ENCODE measurements at regions not wholly inside any gene's neighbourhood (a gene's known extent, or its start where the extent isn't known, plus 50 kb on each side); places are given as distances from the start of the nearest gene placed in this dataset.

DNA sequence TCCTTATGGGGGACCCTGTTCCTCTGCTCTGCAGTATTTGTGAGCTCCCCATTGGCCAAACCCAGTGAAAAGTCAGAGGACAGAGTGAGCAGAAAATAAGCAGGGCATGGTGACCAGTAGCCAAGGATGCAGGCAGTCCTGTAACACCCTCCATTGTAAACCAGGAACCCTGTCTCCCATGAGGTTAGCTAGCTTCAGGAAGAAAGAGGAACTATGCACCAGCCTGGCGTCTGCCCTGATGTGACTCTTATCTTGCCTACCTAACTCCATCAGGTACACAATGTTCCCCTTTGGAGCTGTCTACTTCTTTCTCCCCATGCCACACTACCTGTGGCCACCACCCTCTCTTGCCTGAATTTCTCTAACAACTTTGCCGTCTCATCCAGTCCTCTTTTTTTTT is 119.2 kb downstream of the LRIG2 start:
- TF ChIP-seq POLR2A (IDR thresholded peaks at IDR 0.05) (no peak), CTCF (IDR thresholded peaks at IDR 0.05) (no peak)

Measured in testis (tissue), 2 donors.